HG03108 (cell line): ENCODE measurements at regions not wholly inside any gene's neighbourhood (a gene's known extent, or its start where the extent isn't known, plus 50 kb on each side); places are given as distances from the start of the nearest gene placed in this dataset.

Experiments
- ATAC-seq: cut with Tn5 transposase; IDR thresholded peaks from one replicate; pipeline ENCODE4 v1.9.1; 2021; ENCODE audit warnings: moderate library complexity; ENCODE audit not compliant: unreplicated experiment

DNA sequence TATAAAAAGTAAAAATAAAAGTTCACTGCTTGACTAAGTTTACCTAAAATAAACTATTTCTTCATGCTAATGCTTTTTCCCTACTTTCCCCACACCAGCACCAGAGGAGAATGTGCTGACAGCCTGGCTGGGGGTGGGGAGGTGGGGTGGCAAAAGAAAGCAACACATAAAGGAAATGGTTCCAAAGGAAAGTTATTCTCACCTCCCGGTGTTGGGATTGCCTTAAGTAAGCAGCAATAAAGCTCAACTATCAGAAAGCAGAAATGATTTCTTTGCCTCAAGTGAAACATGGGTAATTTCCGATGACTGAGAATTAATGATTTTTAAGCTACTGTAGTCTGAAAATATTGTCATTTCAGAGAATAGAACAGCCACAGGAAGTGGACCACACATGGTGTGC is 84.5 kb upstream of the DKK2 start:
- ATAC-seq: no peak

DNA sequence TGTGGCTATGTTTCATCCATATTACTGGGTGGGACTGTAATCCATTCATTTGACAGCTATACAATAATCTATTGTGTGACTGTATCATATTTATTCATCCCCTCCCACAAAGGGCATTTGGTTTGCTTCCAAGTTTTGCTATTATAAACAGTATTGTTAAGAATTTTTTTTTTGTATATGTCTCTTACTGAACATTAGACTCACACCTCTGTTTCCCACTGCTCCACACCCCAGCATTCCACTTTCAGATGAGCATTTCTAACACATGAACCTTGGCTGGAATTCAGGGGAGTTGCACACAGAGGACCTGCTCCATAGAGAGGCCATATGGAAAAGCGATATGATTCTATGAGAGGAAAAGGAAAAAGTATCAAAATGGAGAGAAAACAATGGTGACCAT is 81.6 kb upstream of the DKK2 start:
- ATAC-seq: no peak

DNA sequence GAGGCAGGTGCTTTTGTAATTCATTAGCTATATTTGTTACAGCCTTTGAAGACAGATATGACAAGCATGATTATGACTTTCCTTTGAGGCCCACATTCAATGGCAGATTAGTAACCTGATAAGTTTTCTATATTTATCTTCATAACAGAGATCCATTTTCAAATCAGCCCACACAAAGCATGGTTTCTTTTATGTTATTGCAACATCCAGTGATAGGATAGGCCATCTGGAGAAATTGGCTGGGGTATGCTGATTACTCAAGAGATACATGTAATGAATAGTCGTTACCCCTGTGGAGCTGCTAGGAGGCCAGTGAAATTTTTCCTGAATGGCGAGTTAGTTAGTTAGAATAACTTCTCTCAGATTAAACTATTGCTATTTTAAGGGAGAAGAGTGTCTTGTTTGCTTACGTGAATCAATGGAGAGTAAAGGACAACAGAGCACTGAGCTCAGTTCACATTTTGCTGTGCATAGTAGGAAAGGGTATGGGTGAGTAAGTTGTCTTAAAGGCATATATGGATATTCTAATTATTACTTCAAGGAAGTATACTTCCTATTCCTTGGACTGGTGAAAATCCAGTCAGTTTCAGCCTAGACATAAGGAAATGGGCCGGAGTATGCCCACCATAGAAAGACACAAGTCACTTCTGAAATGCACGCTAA is 79.2 kb upstream of the DKK2 start:
- no peak for ATAC-seq

DNA sequence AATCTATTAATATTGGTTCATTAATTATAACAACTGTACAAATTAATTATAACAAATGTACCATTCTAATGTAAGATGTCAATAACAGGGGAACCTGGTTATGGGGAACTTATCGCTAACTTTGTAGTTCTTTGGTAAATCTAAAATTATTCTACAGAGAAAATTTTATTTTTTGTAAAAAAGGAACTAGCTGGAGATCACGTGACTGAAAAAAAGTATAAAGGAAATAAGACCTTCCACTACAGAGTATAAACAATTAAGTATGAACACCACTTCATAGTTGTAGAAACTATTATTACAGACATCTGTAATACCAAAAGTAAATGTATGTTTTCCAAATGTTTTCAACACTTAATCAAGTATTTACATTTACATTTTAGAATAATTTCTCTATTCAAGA is 77.9 kb upstream of the DKK2 start:
- ATAC-seq: no peak

DNA sequence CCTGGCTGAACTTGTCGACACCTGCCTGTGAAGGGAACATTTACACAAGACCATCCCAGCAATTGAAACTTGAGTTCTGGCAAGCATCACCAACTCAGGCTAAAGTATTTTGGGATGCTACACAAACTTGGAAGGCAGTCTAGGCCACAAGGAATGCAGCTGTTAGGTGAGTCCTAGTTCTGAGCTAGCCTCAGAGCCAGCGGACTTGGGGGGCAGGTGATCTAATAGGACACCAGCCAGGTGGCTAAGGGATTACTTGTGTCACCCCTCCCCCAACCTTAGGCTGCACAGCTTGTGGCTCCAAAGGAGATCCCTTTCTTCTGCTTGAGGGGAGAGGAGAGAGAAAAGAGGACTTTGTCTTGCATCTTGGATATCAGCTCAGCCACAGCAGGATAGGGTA is 62.3 kb upstream of the DKK2 start:
- no peak for ATAC-seq

DNA sequence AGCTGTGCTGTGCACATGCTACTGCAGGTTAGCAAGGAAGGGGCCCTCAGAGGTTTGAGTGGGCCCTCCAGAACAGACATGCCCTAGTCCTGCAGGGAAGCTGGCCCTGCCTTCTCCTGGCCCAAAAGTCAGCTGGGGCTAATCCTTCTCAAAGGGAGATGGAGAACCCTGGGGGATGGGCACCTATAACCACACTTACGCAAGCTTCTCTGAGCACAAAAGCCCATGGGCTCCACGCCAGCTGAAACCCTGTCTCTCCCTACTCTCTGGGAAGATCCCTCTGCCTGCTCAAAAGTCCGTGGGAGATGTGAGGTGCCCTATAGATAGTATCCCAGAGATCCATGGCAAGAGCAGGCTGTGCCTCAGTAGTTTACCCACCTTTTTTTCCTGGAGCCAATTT is 58.9 kb upstream of the DKK2 start:
- ATAC-seq: no peak

DNA sequence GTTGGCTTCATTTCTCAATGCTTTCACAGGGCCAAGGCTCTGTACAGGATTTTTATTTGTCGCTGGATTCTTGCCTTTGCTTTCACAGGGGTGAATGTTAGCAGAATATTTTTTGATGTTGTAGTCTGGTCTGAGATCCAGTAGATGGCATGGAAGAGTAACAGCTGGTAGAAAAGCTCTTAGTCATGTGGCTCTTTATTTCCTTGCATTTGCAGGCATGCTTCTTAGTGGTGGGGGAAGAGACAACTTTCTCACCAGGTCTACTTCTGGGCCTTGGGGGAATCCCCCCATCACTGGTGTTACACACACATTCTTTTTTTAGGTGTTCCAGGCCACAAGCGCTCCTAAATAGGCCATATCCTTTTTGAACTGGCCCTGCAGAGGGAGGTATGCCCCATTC is 58.2 kb upstream of the DKK2 start:
- ATAC-seq: no peak
